Esophagus (tissue), 2 donors: ENCODE measurements at regions not wholly inside any gene's neighbourhood (a gene's known extent, or its start where the extent isn't known, plus 50 kb on each side); places are given as distances from the start of the nearest gene placed in this dataset.

Experiments
- H3K27ac ChIP-seq, 2 donors: one replicate each; pipeline ENCODE4 v1.5.1; 2013; ENCODE audit warnings: low read depth in 2 of 2, mild to moderate bottlenecking in 2 of 2, inconsistent platforms in 1 of 2, low read length in 1 of 2, moderate library complexity in 1 of 2
- H3K27me3 ChIP-seq, 2 donors: one replicate each; pipeline ENCODE4 v1.6.1; 2013; ENCODE audit warnings: low read length in 2 of 2, control low read depth in 1 of 2, mild to moderate bottlenecking in 1 of 2; ENCODE audit not compliant: insufficient read depth in 2 of 2, control insufficient read depth in 1 of 2
- H3K36me3 ChIP-seq, 2 donors: one replicate each; pipeline ENCODE4 v1.6.1; 2013; ENCODE audit warnings: low read length in 1 of 2; ENCODE audit not compliant: control insufficient read depth in 2 of 2, insufficient read depth in 2 of 2
- H3K4me1 ChIP-seq, 2 donors: one replicate each; pipeline ENCODE4 v1.6.1; 2013; ENCODE audit warnings: low read length in 1 of 2; ENCODE audit not compliant: control insufficient read depth in 2 of 2, insufficient read depth in 2 of 2
- H3K4me3 ChIP-seq, 2 donors: one replicate each; pipeline ENCODE4 v1.5.1; 2013; ENCODE audit warnings: low read length in 2 of 2, mild to moderate bottlenecking in 2 of 2, low read depth in 1 of 2, moderate library complexity in 1 of 2
- H3K9me3 ChIP-seq, 2 donors: one replicate each; pipeline ENCODE4 v1.6.1; 2013; ENCODE audit warnings: mild to moderate bottlenecking in 2 of 2, low read depth in 1 of 2, low read length in 1 of 2, moderate library complexity in 1 of 2; ENCODE audit not compliant: control insufficient read depth in 2 of 2, insufficient read depth in 1 of 2
- WGBS, 2 donors: extraction: QIAGEN DNeasy Blood & Tissue Kit; methylation state at CpG; one replicate each; pipeline ENCODE4 v1.1.7; 2013; 5-methylcytosine and 5-hydroxymethylcytosine counted together
- donor health status: healthy with polysubstance abuse.
- donor health status: Bipolar disorder and iron deficiency.

- no peaks in the 10 kb centered on the region for H3K27me3 ChIP-seq
- no peaks in the 10 kb centered on the region for H3K9me3 ChIP-seq
- peaks cover 0 to 3% of the 10 kb centered on the region in 2 donors for H3K4me1 ChIP-seq
- 93 to 96% methylated on average over 1 of the region's 1 CpG for WGBS, 2 donors
- H3K36me3 ChIP-seq, result no peaks in the 10 kb centered on the region
- H3K4me3 ChIP-seq, result no peak overlapping the region
- H3K27ac ChIP-seq, result no peak overlapping the region
These were observed 467.7 kb downstream of the PCNX1 start for GRCh38 chr14:71374989-71375388.

DNA sequence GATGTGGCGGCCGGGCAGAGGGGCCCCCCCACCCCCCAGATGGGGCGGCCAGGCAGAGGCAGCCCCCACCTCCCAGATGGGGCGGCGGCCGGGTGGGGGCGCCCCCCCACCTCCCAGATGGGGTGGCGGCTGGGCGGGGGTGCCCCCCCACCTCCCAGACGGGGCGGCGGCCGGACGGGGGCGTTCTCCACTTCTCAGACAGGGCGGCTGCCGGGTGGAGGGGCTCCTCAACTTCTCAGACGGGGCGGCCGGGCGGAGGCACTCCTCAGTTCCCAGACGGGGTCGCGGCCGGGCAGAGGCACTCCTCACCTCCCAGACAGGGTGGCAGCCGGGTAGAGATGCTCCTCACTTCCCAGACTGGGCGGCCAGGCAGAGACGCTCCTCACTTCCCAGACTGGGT is 469.8 kb downstream of the PCNX1 start:
- WGBS, 2 donors, result 97 to 98% methylated on average over 21 to 28 of the region's 28 CpGs
- H3K27me3 ChIP-seq, result no peaks in the 10 kb centered on the region

GRCh38 chr14:71380271-71380670 is 473.0 kb downstream of the PCNX1 start:
- Histone ChIP-seq H3K9me3 (no peaks in the 10 kb centered on the region), H3K4me3 (no peak overlapping the region), H3K27ac (no peak overlapping the region), H3K4me1 (no peaks in the 10 kb centered on the region), H3K36me3 (no peaks in the 10 kb centered on the region), H3K27me3 (no peaks in the 10 kb centered on the region)
- 96% methylated on average over 2 of the region's 2 CpGs for WGBS, 2 donors

More for the DNA sequence above, 469.8 kb downstream of the PCNX1 start:
- Histone ChIP-seq H3K27ac (no peak overlapping the region), H3K9me3 (no peaks in the 10 kb centered on the region), H3K36me3 (no peaks in the 10 kb centered on the region), H3K4me1 (no peaks in the 10 kb centered on the region), H3K4me3 (no peak overlapping the region)

DNA sequence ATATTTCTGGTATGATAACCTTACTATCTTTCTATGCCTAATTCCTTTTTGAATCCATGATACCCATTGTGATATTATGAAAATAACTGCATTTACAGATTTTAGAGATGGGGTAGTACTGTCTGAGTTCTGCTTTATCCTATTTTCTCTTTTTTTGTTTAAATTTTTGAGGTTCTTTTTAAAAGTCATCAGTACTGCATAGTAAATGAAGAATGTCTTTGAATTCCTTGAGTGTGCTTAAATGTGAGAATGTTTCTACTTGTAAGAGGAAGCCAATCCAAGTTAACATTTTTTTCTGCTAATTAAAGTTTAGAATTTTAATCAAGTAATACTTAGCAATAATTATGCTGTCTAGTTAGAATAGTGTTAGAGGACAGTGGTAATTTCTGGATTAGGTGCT is 474.6 kb downstream of the PCNX1 start:
- Histone ChIP-seq H3K27ac (no peak overlapping the region), H3K9me3 (no peaks in the 10 kb centered on the region), H3K4me3 (no peak overlapping the region), H3K27me3 (no peaks in the 10 kb centered on the region), H3K4me1 (no peaks in the 10 kb centered on the region), H3K36me3 (no peaks in the 10 kb centered on the region)

GRCh38 chr14:71382315-71382714 is 475.1 kb downstream of the PCNX1 start:
- no peaks in the 10 kb centered on the region for H3K27me3 ChIP-seq
- WGBS, 2 donors, result 81 to 92% methylated on average over 6 of the region's 6 CpGs
- no peaks in the 10 kb centered on the region for H3K9me3 ChIP-seq
- no peaks in the 10 kb centered on the region for H3K36me3 ChIP-seq
- no peak overlapping the region for H3K27ac ChIP-seq
- H3K4me1 ChIP-seq, result no peaks in the 10 kb centered on the region
- H3K4me3 ChIP-seq, result no peak overlapping the region

GRCh38 chr14:71383510-71383909 is 476.3 kb downstream of the PCNX1 start:
- Histone ChIP-seq H3K27me3 (no peaks in the 10 kb centered on the region), H3K9me3 (no peaks in the 10 kb centered on the region), H3K4me3 (no peak overlapping the region), H3K4me1 (no peaks in the 10 kb centered on the region), H3K27ac (no peak overlapping the region), H3K36me3 (no peaks in the 10 kb centered on the region)
- 78 to 90% methylated on average over 2 of the region's 2 CpGs for WGBS, 2 donors

GRCh38 chr14:71384007-71384845 is 477.0 kb downstream of the PCNX1 start:
- no peak overlapping the region for H3K27ac ChIP-seq
- WGBS, 2 donors, result 75 to 92% methylated on average over 10 of the region's 10 CpGs

DNA sequence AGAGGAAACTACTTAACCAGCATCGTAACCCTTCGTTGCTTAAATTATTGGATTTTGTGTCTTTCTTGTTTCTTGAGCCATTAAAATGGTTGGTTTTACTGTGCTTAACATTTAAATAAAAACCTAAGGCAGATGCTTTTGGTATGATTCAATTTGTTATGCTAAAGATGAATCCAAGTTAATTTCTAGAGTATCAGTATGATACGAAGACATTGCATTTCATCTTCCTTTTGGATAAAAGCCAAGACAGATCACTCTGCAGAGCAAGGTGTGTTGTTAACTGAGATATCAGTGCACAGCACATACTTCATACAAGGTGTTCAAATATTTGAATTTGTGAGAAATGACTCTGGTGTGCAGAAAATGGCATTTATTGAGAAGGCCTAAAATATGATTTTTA is 480.5 kb downstream of the PCNX1 start:
- Histone ChIP-seq H3K4me1 (no peaks in the 10 kb centered on the region), H3K27me3 (no peaks in the 10 kb centered on the region), H3K27ac (no peak overlapping the region), H3K9me3 (no peaks in the 10 kb centered on the region), H3K4me3 (no peak overlapping the region), H3K36me3 (no peaks in the 10 kb centered on the region)
- 81 to 85% methylated on average over 3 of the region's 3 CpGs for WGBS, 2 donors

More at GRCh38 chr14:71384007-71384845, 477.0 kb downstream of the PCNX1 start:
- Histone ChIP-seq H3K4me3 (no peak overlapping the region), H3K9me3 (no peaks in the 10 kb centered on the region), H3K27me3 (no peaks in the 10 kb centered on the region), H3K4me1 (no peaks in the 10 kb centered on the region), H3K36me3 (no peaks in the 10 kb centered on the region)

- Histone ChIP-seq H3K9me3 (no peaks in the 10 kb centered on the region), H3K4me1 (no peaks in the 10 kb centered on the region), H3K4me3 (no peak overlapping the region), H3K27ac (no peak overlapping the region), H3K27me3 (no peaks in the 10 kb centered on the region), H3K36me3 (no peaks in the 10 kb centered on the region)
- WGBS, 2 donors, result 57 to 66% methylated on average over 6 of the region's 6 CpGs
These were observed 481.1 kb downstream of the PCNX1 start for GRCh38 chr14:71388336-71388735.

- H3K36me3 ChIP-seq, result no peaks in the 10 kb centered on the region
- H3K9me3 ChIP-seq, result no peaks in the 10 kb centered on the region
- no peak overlapping the region for H3K27ac ChIP-seq
- H3K27me3 ChIP-seq, result no peaks in the 10 kb centered on the region
- WGBS, 2 donors, result 70 to 76% methylated on average over 4 of the region's 4 CpGs
- H3K4me3 ChIP-seq, result no peak overlapping the region
- no peaks in the 10 kb centered on the region for H3K4me1 ChIP-seq
These were observed 481.6 kb downstream of the PCNX1 start for GRCh38 chr14:71388862-71389261.
